SK-N-SH treated with all-trans-retinoic acid at 6 μM for 48 hours (cell line): ENCODE measurements at regions not wholly inside any gene's neighbourhood (a gene's known extent, or its start where the extent isn't known, plus 50 kb on each side); places are given as distances from the start of the nearest gene placed in this dataset.

Experiments used
- ATAC-seq: fragments of 200-7000 bp; cut with Tn5 transposase; 3 replicates; pipeline ENCODE4 v1.9.1; 2020; ENCODE audit warnings: mild to moderate bottlenecking, moderate library complexity
- ARNTL ChIP-seq: fragments of 450-650 bp; formaldehyde crosslinking; IDR thresholded peaks from 2 replicates; pipeline ENCODE4 v1.5.0; 2020; ENCODE audit warnings: low read depth, mild to moderate bottlenecking, moderate library complexity, borderline replicate concordance
- BACH2 ChIP-seq: fragments of 250-450 bp; sonication (Bioruptor Pico); IDR thresholded peaks from 2 replicates; pipeline ENCODE4 v1.9.0; 2021; ENCODE audit warnings: mild to moderate bottlenecking, borderline replicate concordance
- CSDC2 ChIP-seq: fragments of 250-450 bp; sonication (Bioruptor Pico); IDR thresholded peaks from 2 replicates; pipeline ENCODE4 v1.5.0; 2020; ENCODE audit warnings: mild to moderate bottlenecking, moderate library complexity
- CSRNP3 ChIP-seq: fragments of 250-450 bp; sonication (Bioruptor Pico); IDR thresholded peaks from 2 replicates; pipeline ENCODE4 v1.5.1; 2021; ENCODE audit warnings: mild to moderate bottlenecking, moderate library complexity
- ESRRG ChIP-seq: fragments of 250-450 bp; sonication (Bioruptor Pico); IDR thresholded peaks from 2 replicates; pipeline ENCODE4 v1.6.1; 2021; ENCODE audit warnings: mild to moderate bottlenecking
- GLIS3 ChIP-seq: fragments of 250-450 bp; sonication (Bioruptor Pico); IDR thresholded peaks from 2 replicates; pipeline ENCODE4 v1.5.0; 2020; ENCODE audit warnings: mild to moderate bottlenecking, moderate library complexity
- ISL1 ChIP-seq: fragments of 250-450 bp; sonication (Bioruptor Pico); IDR thresholded peaks from 2 replicates; pipeline ENCODE4 v2.1.2; 2022; ENCODE audit warnings: mild to moderate bottlenecking, moderate library complexity
- OSR1 ChIP-seq: fragments of 250-450 bp; sonication (Bioruptor Pico); IDR thresholded peaks from 2 replicates; pipeline ENCODE4 v1.8.0; 2022; ENCODE audit warnings: moderate library complexity, mild to moderate bottlenecking, inconsistent platforms
- PATZ1 ChIP-seq: fragments of 250-450 bp; sonication (Bioruptor Pico); IDR thresholded peaks from 2 replicates; pipeline ENCODE4 v1.8.0; 2020; ENCODE audit warnings: mild to moderate bottlenecking, moderate library complexity, borderline replicate concordance
- POU6F1 ChIP-seq: fragments of 250-450 bp; sonication (Bioruptor Pico); IDR thresholded peaks from 2 replicates; pipeline ENCODE4 v1.8.0; 2021; ENCODE audit warnings: low read depth, mild to moderate bottlenecking, moderate library complexity, borderline replicate concordance
- PPARA ChIP-seq: fragments of 250-450 bp; sonication (Bioruptor Pico); IDR thresholded peaks from 2 replicates; pipeline ENCODE4 v1.5.0; 2020; ENCODE audit warnings: mild to moderate bottlenecking, borderline replicate concordance
- RARB ChIP-seq: fragments of 250-450 bp; sonication (Bioruptor Pico); IDR thresholded peaks from 2 replicates; pipeline ENCODE4 v1.8.0; 2021; ENCODE audit warnings: mild to moderate bottlenecking, moderate library complexity
- SNAI2 ChIP-seq: fragments of 250-450 bp; sonication (Bioruptor Pico); IDR thresholded peaks from 2 replicates; pipeline ENCODE4 v1.5.0; 2020; ENCODE audit warnings: mild to moderate bottlenecking, moderate library complexity
- TCF4 ChIP-seq: fragments of 250-450 bp; sonication (Bioruptor Pico); IDR thresholded peaks from 2 replicates; pipeline ENCODE4 v1.8.0; 2021; ENCODE audit warnings: mild to moderate bottlenecking, moderate library complexity, borderline replicate concordance
- TOX ChIP-seq: fragments of 250-450 bp; sonication (Bioruptor Pico); IDR thresholded peaks from 2 replicates; pipeline ENCODE4 v1.8.0; 2021; ENCODE audit warnings: mild to moderate bottlenecking, moderate library complexity, borderline replicate concordance
- TSHZ2 ChIP-seq: fragments of 250-450 bp; sonication (Bioruptor Pico); IDR thresholded peaks from 2 replicates; pipeline ENCODE4 v1.5.0; 2020; ENCODE audit warnings: mild to moderate bottlenecking, moderate library complexity
- ZC3H10 ChIP-seq: fragments of 250-450 bp; sonication (Bioruptor Pico); IDR thresholded peaks from 2 replicates; pipeline ENCODE4 v1.5.1; 2021; ENCODE audit warnings: mild to moderate bottlenecking, moderate library complexity
- ZFP3 ChIP-seq: fragments of 250-450 bp; sonication (Bioruptor Pico); IDR thresholded peaks from 2 replicates; pipeline ENCODE4 v1.5.0; 2020; ENCODE audit warnings: mild to moderate bottlenecking, moderate library complexity
- ZFP30 ChIP-seq: fragments of 450-650 bp; formaldehyde crosslinking; IDR thresholded peaks from 2 replicates; pipeline ENCODE4 v1.5.0; 2022; ENCODE audit warnings: mild to moderate bottlenecking, moderate library complexity
- ZNF565 ChIP-seq: fragments of 450-650 bp; formaldehyde crosslinking; conservative IDR thresholded peaks from 2 replicates; pipeline ENCODE4 v1.5.0; 2020; ENCODE audit warnings: low read depth, mild to moderate bottlenecking, moderate library complexity
- ZNF70 ChIP-seq: fragments of 450-650 bp; formaldehyde crosslinking; IDR thresholded peaks from 2 replicates; pipeline ENCODE4 v1.5.0; 2020; ENCODE audit warnings: mild to moderate bottlenecking, moderate library complexity
- ZNF8 ChIP-seq: fragments of 450-650 bp; formaldehyde crosslinking; IDR thresholded peaks from 2 replicates; pipeline ENCODE4 v1.5.0; 2020; ENCODE audit warnings: mild to moderate bottlenecking, moderate library complexity

GRCh38 chr1:170354690-170355089 is 177.3 kb upstream of the GORAB start:
- ATAC-seq = no peak
- TF ChIP-seq ZNF565 (CRISPR knock-in tag) (no peak), BACH2 (CRISPR knock-in tag) (no peak), POU6F1 (no peak), OSR1 (no peak), GLIS3 (no peak), ARNTL (no peak), TSHZ2 (CRISPR knock-in tag) (no peak), ZC3H10 (CRISPR knock-in tag) (no peak), TCF4 (CRISPR knock-in tag) (no peak), ZFP3 (no peak), ZNF70 (CRISPR knock-in tag) (no peak), PATZ1 (no peak), ZFP30 (CRISPR knock-in tag) (no peak), ZNF8 (CRISPR knock-in tag) (no peak), CSDC2 (no peak)

- peak; percentile 84 for ATAC-seq
- 0 out of 2 replicates have a peak, but pooled peaks have one; percentile 67 for TF ChIP-seq RARB (CRISPR knock-in tag)
- TF ChIP-seq SNAI2 (CRISPR knock-in tag) = no peak
- TF ChIP-seq CSRNP3 (CRISPR knock-in tag) = no peak
- no peak for TF ChIP-seq ESRRG
- TF ChIP-seq ZC3H10 (CRISPR knock-in tag) = 0 out of 2 replicates have a peak, but pooled peaks have one; percentile 27
These were observed 176.6 kb upstream of the GORAB start for GRCh38 chr1:170355267-170355801.

- ATAC-seq = no peak
- no peak for TF ChIP-seq BACH2 (CRISPR knock-in tag)
- no peak for TF ChIP-seq ZC3H10 (CRISPR knock-in tag)
- TF ChIP-seq ESRRG = no peak
- no peak for TF ChIP-seq ISL1 (CRISPR knock-in tag)
- no peak for TF ChIP-seq ARNTL
- TF ChIP-seq TOX (CRISPR knock-in tag) = no peak
- TF ChIP-seq GLIS3 = no peak
- no peak for TF ChIP-seq TSHZ2 (CRISPR knock-in tag)
- no peak for TF ChIP-seq OSR1
- TF ChIP-seq POU6F1 = no peak
- TF ChIP-seq ZNF565 (CRISPR knock-in tag) = no peak
- no peak for TF ChIP-seq SNAI2 (CRISPR knock-in tag)
- TF ChIP-seq PATZ1 = no peak
- no peak for TF ChIP-seq PPARA (CRISPR knock-in tag)
- no peak for TF ChIP-seq ZFP30 (CRISPR knock-in tag)
These were observed 175.4 kb upstream of the GORAB start for GRCh38 chr1:170356585-170356984.
